GM19463 (cell line): ENCODE measurements at regions not wholly inside any gene's neighbourhood (a gene's known extent, or its start where the extent isn't known, plus 50 kb on each side); places are given as distances from the start of the nearest gene placed in this dataset.

Experiments
- ATAC-seq: cut with Tn5 transposase; IDR thresholded peaks from one replicate; pipeline ENCODE4 v1.9.1; 2021; ENCODE audit warnings: mild to moderate bottlenecking, moderate library complexity; ENCODE audit not compliant: unreplicated experiment

- ATAC-seq: no peak
Measured at GRCh38 chr5:155750571-155750970, 576.4 kb upstream of the SGCD start.

GRCh38 chr5:155753943-155754581 is 572.9 kb upstream of the SGCD start:
- no peak for ATAC-seq

GRCh38 chr5:155759252-155759651 is 567.7 kb upstream of the SGCD start:
- no peak for ATAC-seq

GRCh38 chr5:155759984-155760383 is 567.0 kb upstream of the SGCD start:
- no peak for ATAC-seq

GRCh38 chr5:155761502-155761901 is 565.5 kb upstream of the SGCD start:
- no peak for ATAC-seq

GRCh38 chr5:155765715-155766114 is 561.2 kb upstream of the SGCD start:
- no peak for ATAC-seq

- no peak for ATAC-seq
Measured at GRCh38 chr5:155767470-155767869, 559.5 kb upstream of the SGCD start.

GRCh38 chr5:155768332-155768731 is 558.6 kb upstream of the SGCD start:
- no peak for ATAC-seq

- ATAC-seq: no peak
Measured at GRCh38 chr5:155772009-155772662, 554.8 kb upstream of the SGCD start.

- ATAC-seq: no peak
Measured at GRCh38 chr5:155773680-155774079, 553.3 kb upstream of the SGCD start.

- ATAC-seq: no peak
Measured at GRCh38 chr5:155780260-155780659, 546.7 kb upstream of the SGCD start.

GRCh38 chr5:155783246-155783645 is 543.7 kb upstream of the SGCD start:
- ATAC-seq: no peak

GRCh38 chr5:155783791-155784190 is 543.2 kb upstream of the SGCD start:
- ATAC-seq: no peak

- no peak for ATAC-seq
Measured at GRCh38 chr5:155786108-155786507, 540.9 kb upstream of the SGCD start.

- ATAC-seq: no peak
Measured at GRCh38 chr5:155792873-155793272, 534.1 kb upstream of the SGCD start.

GRCh38 chr5:155794795-155795194 is 532.2 kb upstream of the SGCD start:
- ATAC-seq: no peak

GRCh38 chr5:155799308-155799707 is 527.7 kb upstream of the SGCD start:
- no peak for ATAC-seq

GRCh38 chr5:155807884-155808576 is 518.9 kb upstream of the SGCD start:
- ATAC-seq: no peak

- ATAC-seq: no peak
Measured at GRCh38 chr5:155815248-155815647, 511.7 kb upstream of the SGCD start.

GRCh38 chr5:155822177-155822576 is 504.8 kb upstream of the SGCD start:
- no peak for ATAC-seq

- ATAC-seq: no peak
Measured at GRCh38 chr5:155826611-155827507, 500.1 kb upstream of the SGCD start.
